ENCODE measurements at regions not wholly inside any gene's neighbourhood (a gene's known extent, or its start where the extent isn't known, plus 50 kb on each side); places are given as distances from the start of the nearest gene placed in this dataset.
A peak's percentile ranks its signal among the peaks of the same experiment; 100 is the strongest.

DNA sequence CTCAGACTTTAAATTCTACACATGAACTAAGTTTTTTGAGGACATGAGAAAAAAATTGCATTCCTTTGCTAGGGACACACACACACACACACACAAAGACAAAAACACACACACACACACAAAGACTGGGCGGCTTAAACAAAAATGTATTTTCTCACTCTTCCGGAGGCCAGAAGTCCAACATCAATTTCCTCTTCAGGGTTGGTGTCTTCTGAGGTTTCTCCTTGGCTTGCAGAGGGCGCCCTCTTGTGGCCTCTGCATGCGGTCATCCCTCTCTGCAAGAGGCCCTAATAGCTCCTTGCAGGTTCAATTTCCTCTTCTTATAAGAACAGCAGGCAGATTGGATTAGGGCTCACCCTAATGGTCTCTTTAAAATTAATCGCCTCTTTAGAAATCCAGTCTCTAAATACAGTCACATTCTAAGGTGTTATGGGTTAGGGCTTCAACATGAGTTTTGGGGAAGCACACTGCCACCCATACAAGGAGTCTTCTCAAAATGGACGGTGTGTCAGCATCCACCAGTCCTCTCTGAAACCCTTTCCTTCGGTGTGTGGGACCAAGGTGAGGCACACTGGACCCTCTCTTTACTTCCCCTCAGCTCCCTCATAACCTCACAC, 61.4 kb downstream of the GPR6 start:
- H3K27ac ChIP-seq (ENCODE audit: low read length) = peak overlapping the region; percentile 77
- peaks cover 26 to 36% of the 10 kb centered on the region in 2 donors for H3K4me1 Mint-ChIP-seq
- intact Hi-C loops (cut with micrococcal nuclease) = loop anchor here (1.0 to 2.0 kb wide), 3 partner anchors 334 to 513 kb away; no protein-coding TSS in a partner anchor
- DNase-seq (peak; percentile 79 to 91), ATAC-seq (peak; percentile 87 to 90 (median 89))
- no peaks in the 10 kb centered on the region for H3K27me3 ChIP-seq (ENCODE audit: control insufficient read depth, insufficient read depth, low read length)
- TF ChIP-seq, protein P1, sequence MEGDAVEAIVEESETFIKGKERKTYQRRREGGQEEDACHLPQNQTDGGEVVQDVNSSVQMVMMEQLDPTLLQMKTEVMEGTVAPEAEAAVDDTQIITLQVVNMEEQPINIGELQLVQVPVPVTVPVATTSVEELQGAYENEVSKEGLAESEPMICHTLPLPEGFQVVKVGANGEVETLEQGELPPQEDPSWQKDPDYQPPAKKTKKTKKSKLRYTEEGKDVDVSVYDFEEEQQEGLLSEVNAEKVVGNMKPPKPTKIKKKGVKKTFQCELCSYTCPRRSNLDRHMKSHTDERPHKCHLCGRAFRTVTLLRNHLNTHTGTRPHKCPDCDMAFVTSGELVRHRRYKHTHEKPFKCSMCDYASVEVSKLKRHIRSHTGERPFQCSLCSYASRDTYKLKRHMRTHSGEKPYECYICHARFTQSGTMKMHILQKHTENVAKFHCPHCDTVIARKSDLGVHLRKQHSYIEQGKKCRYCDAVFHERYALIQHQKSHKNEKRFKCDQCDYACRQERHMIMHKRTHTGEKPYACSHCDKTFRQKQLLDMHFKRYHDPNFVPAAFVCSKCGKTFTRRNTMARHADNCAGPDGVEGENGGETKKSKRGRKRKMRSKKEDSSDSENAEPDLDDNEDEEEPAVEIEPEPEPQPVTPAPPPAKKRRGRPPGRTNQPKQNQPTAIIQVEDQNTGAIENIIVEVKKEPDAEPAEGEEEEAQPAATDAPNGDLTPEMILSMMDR (IDR thresholded peaks at IDR 0.05) = peak; percentile 73
- H3K36me3 Mint-ChIP-seq = no peaks in the 10 kb centered on the region
- H3K36me3 ChIP-seq (ENCODE audit: control insufficient read depth, insufficient read depth, low read length) = no peaks in the 10 kb centered on the region
- no peaks in the 10 kb centered on the region for H3K9me3 Mint-ChIP-seq
- peak overlapping the region; percentile 89 for H3K4me3 Mint-ChIP-seq
- no peaks in the 10 kb centered on the region for H3K27me3 Mint-ChIP-seq (ENCODE audit: low read depth in 2 of 2)
- H3K27ac Mint-ChIP-seq = peak overlapping the region; percentile 92 to 98
- H3K9me3 ChIP-seq (ENCODE audit: control insufficient read depth, insufficient read depth, low read length) = no peaks in the 10 kb centered on the region
- 2% methylated on average over 6 of the region's 7 CpGs for WGBS (ENCODE audit: insufficient coverage)
- H3K4me3 ChIP-seq (ENCODE audit: low read length) = peak overlapping the region; percentile 40
- H3K4me1 ChIP-seq (ENCODE audit: control insufficient read depth, insufficient read depth, low read length) = peaks cover 38% of the 10 kb centered on the region

DNA sequence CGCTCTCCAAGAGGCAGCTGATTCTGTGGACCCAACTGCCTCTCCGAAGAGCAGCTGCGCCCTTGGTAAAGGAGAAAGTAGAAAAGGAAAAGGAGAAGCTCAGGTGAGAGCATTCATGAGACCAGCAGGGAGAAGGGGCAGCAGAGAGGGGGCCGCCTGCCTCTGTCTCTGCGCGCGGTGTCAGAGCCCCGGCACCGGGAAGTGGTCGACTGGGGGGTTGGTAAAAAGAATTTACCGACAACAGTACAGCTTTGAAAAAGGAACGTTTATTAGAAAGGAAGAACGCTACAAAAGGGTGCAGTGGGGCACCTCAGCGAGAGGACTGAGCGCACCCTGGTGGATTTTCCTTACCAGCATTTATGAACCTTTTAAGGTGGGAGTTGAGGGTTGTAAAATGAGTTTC, 61.9 kb downstream of the GPR6 start:
- ATAC-seq (peak; percentile 49 to 57 (median 56)), DNase-seq (peak; percentile 33 to 73)
- intact Hi-C loops (cut with micrococcal nuclease) = loop anchor here (1.0 to 2.0 kb wide), 3 partner anchors 335 to 513 kb away; no protein-coding TSS in a partner anchor
- no peaks in the 10 kb centered on the region for H3K27me3 ChIP-seq (ENCODE audit: control insufficient read depth, insufficient read depth, low read length)
- no peaks in the 10 kb centered on the region for H3K9me3 ChIP-seq (ENCODE audit: control insufficient read depth, insufficient read depth, low read length)
- Mint-ChIP-seq H3K4me1 (peaks cover 29 to 36% of the 10 kb centered on the region in 2 donors), H3K9me3 (no peaks in the 10 kb centered on the region), H3K36me3 (no peaks in the 10 kb centered on the region), H3K27ac (peak overlapping the region; percentile 92 to 98), H3K27me3 (ENCODE audit: low read depth in 2 of 2) (no peaks in the 10 kb centered on the region), H3K4me3 (peak overlapping the region; percentile 89)
- no peaks in the 10 kb centered on the region for H3K36me3 ChIP-seq (ENCODE audit: control insufficient read depth, insufficient read depth, low read length)
- H3K27ac ChIP-seq (ENCODE audit: low read length) = peak overlapping the region; percentile 77
- WGBS (ENCODE audit: insufficient coverage) = 2% methylated on average over 15 of the region's 15 CpGs
- TF ChIP-seq, protein P1 (IDR thresholded peaks at IDR 0.05) = no peak
- peak overlapping the region; percentile 40 for H3K4me3 ChIP-seq (ENCODE audit: low read length)
- peaks cover 38% of the 10 kb centered on the region for H3K4me1 ChIP-seq (ENCODE audit: control insufficient read depth, insufficient read depth, low read length)

DNA sequence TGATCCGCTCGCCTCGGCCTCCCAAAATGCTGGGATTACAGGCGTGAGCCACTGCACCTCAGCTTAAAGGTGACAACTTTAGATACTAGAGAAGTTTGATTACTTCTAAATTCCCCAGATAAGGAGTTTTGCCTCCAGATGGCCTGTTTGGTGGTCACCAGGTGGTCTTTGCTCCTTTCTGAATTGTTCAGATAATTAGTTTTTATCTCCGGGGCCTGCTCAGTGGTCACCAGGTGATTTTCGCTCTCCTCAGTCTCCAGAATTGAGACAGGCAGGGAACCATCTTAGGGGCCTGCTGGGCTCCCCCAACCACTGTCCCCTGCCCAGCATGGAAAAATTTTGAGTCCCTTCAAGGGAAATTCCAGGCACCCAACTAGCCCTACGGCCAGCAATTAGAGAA, 62.6 kb downstream of the GPR6 start:
- H3K27ac Mint-ChIP-seq = no peak overlapping the region
- H3K27me3 Mint-ChIP-seq (ENCODE audit: low read depth in 2 of 2) = no peaks in the 10 kb centered on the region
- no peaks in the 10 kb centered on the region for H3K9me3 Mint-ChIP-seq
- TF ChIP-seq, protein P1 (IDR thresholded peaks at IDR 0.05) = no peak
- no peak overlapping the region for H3K27ac ChIP-seq (ENCODE audit: low read length)
- H3K27me3 ChIP-seq (ENCODE audit: control insufficient read depth, insufficient read depth, low read length) = no peaks in the 10 kb centered on the region
- no peaks in the 10 kb centered on the region for H3K36me3 ChIP-seq (ENCODE audit: control insufficient read depth, insufficient read depth, low read length)
- ATAC-seq = no peak
- WGBS (ENCODE audit: insufficient coverage) = 86% methylated on average over 7 of the region's 7 CpGs
- no peak for DNase-seq
- no peaks in the 10 kb centered on the region for H3K36me3 Mint-ChIP-seq
- no peaks in the 10 kb centered on the region for H3K9me3 ChIP-seq (ENCODE audit: control insufficient read depth, insufficient read depth, low read length)
- peaks cover 38% of the 10 kb centered on the region for H3K4me1 ChIP-seq (ENCODE audit: control insufficient read depth, insufficient read depth, low read length)
- intact Hi-C loops (cut with micrococcal nuclease) = no loop called here
- H3K4me1 Mint-ChIP-seq = peaks cover 29 to 36% of the 10 kb centered on the region in 2 donors
- H3K4me3 Mint-ChIP-seq = peak overlapping the region; percentile 13
- H3K4me3 ChIP-seq (ENCODE audit: low read length) = no peak overlapping the region

DNA sequence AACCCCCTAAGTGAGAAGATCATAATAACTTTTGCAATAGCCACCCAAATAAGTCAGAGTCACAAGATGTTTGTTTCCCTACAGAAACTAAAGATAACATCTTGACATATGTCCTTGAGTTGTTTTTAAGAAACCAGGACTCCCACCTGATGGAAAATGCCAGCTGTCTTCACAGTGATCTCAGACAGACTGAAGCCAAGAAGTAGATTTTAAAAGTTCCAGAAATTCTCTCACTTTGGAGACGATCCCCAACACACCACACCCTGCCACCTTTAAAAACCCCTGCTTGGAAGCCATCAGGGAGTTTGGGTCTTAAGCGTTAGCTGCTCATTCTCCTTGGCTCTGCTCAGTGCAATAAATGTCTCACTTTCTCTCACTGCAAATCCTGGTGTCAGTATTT, 63.0 kb downstream of the GPR6 start:
- Histone ChIP-seq H3K27me3 (ENCODE audit: control insufficient read depth, insufficient read depth, low read length) (no peaks in the 10 kb centered on the region), H3K36me3 (ENCODE audit: control insufficient read depth, insufficient read depth, low read length) (no peaks in the 10 kb centered on the region), H3K4me1 (ENCODE audit: control insufficient read depth, insufficient read depth, low read length) (peaks cover 38% of the 10 kb centered on the region), H3K9me3 (ENCODE audit: control insufficient read depth, insufficient read depth, low read length) (no peaks in the 10 kb centered on the region), H3K27ac (ENCODE audit: low read length) (no peak overlapping the region), H3K4me3 (ENCODE audit: low read length) (no peak overlapping the region)
- DNase-seq = no peak
- no peak overlapping the region for H3K27ac Mint-ChIP-seq
- peak overlapping the region; percentile 13 for H3K4me3 Mint-ChIP-seq
- H3K9me3 Mint-ChIP-seq = no peaks in the 10 kb centered on the region
- no peaks in the 10 kb centered on the region for H3K27me3 Mint-ChIP-seq (ENCODE audit: low read depth in 2 of 2)
- H3K36me3 Mint-ChIP-seq = no peaks in the 10 kb centered on the region
- TF ChIP-seq, protein P1 (IDR thresholded peaks at IDR 0.05) = no peak
- ATAC-seq = no peak
- intact Hi-C loops (cut with micrococcal nuclease) = no loop called here
- peaks cover 29 to 36% of the 10 kb centered on the region in 2 donors for H3K4me1 Mint-ChIP-seq
- 93% methylated on average over 2 of the region's 2 CpGs for WGBS (ENCODE audit: insufficient coverage)

Data from natural killer cell (primary cell).